CMK (cell line): ENCODE measurements at regions not wholly inside any gene's neighbourhood (a gene's known extent, or its start where the extent isn't known, plus 50 kb on each side); places are given as distances from the start of the nearest gene placed in this dataset.
"Not testable (repeated sequence)": the region's sequence is repeated elsewhere in the genome, so short reads cannot be mapped to it uniquely, and the experiment has no call there.

Source experiments
- DNase-seq: peaks from one replicate; pipeline ENCODE4 v3.0.0-alpha.2; 2010; ENCODE audit warnings: low read depth

- no peak for DNase-seq
Observed at GRCh38 chr2:2590841-2591541, 259.9 kb upstream of the MYT1L start.

DNA sequence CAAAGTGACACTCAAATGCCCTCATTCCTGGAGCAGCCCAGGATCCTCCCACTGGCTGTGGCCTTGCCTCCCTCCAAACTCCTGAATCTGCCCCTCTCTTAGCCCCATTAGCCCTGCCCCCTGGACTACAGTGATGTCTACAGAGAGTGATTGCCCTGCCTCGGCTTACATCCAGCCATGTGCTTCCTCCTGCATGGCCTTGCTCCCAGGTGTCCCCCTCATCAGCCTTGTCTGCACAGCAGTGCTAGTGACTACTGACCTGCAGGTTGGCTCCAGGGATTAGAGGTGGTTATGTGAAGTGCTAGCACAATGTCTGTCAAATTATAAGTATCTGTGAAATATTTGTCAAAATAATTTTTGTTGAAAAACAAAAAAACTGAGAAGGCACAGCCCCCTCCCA lies 259.1 kb upstream of the MYT1L start:
- DNase-seq, result no peak

- DNase-seq, result no peak
Observed at GRCh38 chr2:2588777-2589176, 257.7 kb upstream of the MYT1L start.

GRCh38 chr2:2587354-2587753 lies 256.3 kb upstream of the MYT1L start:
- DNase-seq, result no peak

DNA sequence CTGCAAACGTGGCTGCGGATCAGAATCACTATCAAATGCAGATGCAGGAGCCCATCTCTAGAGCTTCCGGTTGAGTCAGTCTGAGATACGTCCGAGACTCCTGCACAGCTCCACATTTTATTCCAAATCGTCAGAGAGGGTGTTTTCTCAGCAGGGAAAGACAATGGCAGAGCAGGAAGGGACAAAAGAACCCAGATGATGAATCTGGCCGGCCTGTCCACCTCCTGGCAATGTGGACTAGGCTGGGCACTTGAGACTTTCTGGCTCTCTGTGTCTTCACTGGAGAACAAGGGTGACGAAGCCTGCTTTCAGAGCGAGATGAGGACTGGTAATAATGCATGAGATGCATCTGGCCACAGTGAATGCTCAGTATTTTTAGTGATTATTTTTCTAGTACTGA lies 255.9 kb upstream of the MYT1L start:
- no peak for DNase-seq

DNA sequence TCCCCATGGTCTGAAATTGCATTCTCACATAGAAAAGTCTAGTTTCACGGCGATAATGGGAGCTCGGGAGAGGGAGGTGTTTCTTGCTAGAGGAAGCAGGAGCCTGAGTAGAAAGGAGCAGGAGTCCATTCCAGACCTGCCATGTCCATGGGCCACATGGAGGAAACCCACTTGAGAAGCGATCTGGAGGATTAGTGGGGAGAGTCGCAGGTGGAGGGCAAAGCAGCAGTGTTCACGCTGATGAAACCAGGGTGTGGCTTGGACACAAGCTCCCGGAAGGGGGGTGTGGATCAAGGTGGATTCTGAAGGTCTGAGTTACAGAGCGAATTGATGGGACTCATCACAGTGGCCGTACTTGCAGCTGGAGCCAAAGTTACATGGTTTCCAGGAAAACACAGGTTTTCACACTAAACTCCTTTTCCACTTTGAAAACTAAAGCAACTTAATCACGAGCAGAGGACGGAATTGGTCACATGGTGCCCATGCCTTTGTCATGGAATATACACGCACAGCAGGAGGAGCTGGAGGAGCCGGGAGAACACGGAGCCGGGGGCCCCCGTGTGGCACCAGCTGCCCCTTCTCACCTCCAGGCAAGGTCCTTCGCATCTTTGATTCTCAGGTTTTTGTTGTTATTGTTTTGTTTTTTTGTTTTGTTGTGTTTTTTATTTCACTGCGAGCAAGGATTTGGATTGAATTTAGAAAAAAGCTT lies 255.1 kb upstream of the MYT1L start:
- DNase-seq, result no peak

DNA sequence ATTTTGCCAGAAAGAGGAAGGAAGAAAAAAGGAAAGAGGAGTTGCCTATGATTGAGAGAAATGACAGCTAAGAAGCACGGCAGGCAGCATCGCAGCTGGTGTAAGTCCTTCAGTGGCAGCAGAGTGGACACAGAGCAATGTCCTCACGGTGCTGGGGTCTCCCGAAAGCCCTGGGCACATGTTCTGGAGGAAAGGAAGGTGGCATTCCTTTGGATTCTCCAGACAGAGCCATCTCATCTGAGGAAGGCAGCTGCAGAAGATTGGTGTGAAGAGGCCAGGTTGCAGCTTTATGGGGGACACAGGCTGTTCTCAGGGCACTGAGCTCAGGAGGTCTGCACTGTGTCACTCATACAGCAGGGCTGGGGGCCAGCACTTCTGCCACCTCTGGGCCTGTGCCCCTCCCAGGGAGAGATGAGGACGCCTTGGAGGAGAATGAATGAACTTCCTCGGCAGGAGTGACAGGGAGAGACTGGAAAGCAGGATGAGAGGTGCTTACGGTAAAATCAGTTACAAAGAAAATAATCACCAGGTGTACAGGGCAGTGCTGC lies 252.0 kb upstream of the MYT1L start:
- DNase-seq, result no peak

DNA sequence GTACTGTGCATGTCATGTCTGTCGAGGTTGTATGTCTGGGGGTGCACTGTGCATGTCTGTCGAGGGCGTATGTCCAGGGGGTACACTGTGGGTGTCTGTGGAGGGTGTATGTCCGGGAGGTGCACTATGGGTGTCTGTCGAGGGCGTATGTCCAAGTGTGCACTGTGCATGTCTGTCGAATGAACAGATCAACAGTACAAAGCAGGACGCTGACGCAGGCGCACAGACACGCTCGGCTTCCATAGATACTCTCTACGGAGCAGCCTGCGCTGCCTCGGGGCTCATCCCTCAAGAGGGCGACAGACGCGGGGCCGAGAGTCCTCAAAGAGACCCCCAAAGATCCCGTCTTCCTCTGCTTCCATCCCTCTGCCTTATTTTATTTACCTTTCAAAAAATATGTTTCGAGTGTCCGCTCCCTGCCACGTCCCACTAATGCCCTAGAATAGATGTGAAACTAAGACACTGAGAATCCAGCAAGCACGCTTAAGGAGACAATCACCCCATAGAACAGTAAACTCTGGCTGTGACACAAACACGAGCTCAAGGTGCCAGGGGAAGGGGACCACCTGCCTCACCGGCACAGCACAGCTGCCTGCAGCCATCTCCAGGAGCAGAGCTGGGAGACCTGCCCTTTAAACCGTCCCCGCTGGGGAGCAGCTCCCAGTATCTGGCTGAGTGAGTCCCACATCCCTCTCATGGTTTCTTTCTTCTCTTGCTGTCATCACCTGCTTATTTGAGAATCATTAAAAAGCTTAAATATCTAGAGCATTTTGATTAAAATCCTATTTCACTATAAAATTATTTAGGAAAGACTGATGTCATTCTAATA lies 250.5 kb upstream of the MYT1L start:
- no peak for DNase-seq

- DNase-seq, result not testable (repeated sequence)
Observed at GRCh38 chr2:2580841-2581240, 249.8 kb upstream of the MYT1L start.

DNA sequence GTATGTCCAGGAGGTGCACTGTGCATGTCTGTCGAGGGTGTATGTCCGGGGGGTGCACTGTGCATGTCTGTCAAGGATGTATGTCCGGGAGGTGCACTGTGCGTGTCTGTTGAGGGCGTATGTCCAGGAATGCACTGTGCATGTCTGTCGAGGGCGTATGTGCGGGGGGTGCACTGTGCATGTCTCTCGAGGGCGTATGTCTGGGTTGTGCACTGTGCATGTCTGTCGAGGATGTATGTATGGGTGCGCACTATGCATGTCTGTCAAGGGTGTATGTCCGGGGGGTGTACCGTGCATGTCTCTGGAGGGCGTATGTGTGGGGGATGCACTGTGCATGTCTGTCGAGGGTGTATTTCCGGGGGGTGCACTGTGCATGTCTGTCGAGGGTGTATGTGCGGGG lies 249.3 kb upstream of the MYT1L start:
- DNase-seq, result no peak

DNA sequence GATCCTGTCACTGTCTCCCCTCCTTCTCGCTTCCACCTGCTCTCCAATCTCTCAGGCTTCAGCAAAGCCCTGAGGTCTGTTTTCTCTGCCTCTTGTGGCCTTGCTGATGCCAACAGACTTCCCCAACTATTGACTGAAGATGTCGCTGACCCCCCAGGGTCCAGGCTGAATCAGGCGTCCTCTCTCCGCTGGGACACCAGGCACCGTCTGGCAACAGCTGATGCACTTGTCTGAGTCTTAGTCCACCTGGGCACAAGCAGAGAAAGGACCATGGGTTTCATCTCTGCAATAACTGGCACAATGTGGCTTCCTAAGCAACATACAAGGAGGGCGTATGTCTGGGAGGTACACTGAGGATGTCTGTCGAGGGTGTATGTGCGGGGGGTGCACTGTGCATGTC lies 248.7 kb upstream of the MYT1L start:
- no peak for DNase-seq

DNA sequence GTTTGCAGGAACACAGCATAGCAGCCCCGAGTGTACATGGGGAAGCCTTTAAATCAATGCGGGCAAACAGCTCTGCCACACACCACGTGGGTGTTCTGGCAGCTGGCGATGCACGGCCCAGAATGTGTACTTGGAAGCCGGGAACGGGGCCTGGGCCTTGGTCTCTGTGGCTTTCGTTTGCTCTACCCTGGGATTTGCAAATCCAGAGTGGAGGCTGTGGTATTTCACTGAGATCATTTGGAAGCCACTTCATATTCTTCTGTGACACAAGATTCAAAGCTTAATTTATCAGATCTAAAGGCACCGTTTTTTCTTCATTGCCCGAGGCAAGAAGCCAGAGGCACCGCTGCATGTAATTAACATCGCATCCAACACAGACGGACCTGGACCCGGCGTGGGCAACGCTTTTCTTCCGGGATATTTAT lies 246.3 kb upstream of the MYT1L start:
- no peak for DNase-seq

DNA sequence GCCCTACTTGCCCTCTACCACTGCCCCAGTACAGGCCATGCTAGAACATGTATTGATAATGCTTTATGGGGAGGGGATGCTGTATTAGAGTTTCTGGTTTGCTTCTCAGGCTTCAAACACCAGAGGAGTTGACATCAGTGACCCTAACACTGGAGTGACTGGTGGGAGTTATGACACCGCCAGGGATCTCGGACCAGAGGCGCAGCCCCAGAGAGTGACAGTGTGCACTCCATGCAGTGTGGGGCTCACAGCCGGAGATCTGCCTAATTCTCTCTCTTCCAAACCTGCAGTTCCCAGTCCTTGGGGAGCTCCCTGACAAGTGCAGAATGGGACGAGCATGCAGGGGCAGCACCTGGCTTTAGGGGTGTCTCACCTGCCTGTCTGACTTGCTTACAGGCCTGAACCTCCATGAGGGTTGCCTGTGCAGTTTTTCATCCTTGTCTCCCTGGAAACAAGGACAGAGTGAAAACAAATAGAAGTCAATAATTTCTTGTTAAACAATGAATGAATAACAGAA lies 244.9 kb upstream of the MYT1L start:
- DNase-seq, result no peak

DNA sequence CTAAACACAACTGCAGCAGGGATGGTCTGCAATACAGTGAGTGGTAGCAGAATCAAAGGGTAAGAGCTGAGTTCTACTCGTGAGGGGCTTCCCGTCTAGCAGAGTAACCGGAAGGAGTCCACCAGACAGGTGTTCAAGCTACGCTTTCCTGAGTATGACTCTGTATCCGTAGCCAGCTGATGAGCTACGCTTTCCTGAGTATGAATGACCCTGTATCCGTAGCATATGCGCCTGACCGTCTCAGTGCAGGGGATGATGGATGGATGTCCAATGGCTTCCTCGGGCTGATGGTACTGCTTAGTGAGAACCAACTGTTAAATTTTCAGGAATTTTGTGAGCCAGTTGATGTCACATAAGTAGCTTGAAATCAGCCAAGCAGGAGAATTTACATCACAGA lies 244.1 kb upstream of the MYT1L start:
- no peak for DNase-seq

DNA sequence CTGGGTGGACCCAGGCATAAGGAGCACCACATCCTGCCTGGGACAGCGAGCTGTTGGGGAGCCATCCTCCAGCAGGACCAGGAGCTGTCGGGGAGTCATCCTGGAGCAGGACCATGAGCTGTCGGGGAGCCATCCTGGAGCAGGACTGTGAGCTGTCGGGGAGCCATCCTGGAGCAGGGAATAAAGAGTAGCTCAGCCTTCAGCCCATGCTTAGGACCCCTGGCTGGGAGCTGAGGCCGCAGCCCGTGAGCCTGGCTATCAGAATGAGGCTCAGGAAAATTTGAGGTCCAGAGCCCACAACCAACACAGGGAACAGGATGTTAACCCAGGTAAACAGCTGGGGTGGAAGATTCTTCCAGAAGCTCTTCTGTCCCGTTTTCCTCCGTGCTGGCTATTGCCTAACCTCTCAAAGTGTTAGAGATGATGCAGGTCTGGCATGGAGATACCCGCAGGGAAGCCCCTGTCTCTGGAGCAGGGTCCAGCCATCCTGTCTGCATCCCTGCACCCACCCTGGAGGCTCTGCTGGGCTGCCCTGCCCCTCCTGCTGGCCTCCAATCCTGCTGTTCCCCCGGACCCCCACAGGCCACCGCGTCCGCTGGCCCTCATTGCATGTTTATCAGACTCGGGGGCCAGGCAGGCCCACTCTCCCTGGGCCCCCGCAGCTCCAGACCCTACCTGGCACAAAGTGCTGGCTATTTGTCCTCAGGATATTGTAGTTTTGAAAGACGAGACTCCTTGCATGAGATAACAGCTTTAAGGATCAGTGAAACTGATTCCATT lies 243.5 kb upstream of the MYT1L start:
- no peak for DNase-seq

DNA sequence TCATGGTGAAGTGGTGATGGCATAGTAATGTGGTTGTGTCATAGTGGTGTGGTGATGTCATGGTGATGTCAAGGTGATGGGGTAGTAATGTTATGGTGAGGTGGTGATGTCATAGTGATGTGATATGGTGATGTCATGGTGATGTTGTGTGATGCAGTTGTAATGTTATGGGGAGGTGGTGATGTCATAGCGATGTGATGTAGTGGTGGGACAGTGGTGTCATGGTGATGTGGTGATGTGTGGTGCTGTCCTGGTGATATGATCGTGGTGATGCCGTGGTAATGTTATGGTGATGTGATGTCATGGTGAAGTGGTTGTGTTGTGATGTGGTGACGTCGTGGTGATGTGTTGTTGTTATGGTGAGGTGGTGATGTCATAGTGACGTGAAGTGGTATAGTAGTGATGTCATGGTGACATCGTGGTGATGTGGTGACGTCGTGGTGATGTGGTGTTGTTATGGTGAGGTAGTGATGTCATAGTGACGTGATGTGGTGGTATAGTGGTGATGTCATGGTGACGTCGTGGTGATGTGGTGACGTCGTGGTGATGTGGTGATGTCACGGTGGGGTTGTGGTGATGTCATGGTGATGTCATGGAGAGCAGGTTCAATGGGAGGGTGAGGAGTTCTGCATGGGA lies 242.7 kb upstream of the MYT1L start:
- no peak for DNase-seq

DNA sequence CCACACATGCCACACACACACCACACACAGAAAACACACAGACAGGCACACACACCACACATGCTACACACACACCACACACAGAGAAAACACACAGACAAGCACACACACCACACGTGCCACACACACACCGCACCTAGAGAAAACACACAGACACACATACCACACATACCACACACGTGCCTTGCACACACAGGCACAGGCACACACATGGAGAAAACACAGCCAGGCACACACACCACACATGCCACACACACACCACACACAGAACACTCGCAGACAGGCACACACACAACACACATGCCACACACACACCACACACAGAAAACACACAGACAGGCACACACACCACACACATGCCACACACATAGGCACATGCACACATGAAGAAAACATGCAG lies 242.1 kb upstream of the MYT1L start:
- DNase-seq, result no peak

DNA sequence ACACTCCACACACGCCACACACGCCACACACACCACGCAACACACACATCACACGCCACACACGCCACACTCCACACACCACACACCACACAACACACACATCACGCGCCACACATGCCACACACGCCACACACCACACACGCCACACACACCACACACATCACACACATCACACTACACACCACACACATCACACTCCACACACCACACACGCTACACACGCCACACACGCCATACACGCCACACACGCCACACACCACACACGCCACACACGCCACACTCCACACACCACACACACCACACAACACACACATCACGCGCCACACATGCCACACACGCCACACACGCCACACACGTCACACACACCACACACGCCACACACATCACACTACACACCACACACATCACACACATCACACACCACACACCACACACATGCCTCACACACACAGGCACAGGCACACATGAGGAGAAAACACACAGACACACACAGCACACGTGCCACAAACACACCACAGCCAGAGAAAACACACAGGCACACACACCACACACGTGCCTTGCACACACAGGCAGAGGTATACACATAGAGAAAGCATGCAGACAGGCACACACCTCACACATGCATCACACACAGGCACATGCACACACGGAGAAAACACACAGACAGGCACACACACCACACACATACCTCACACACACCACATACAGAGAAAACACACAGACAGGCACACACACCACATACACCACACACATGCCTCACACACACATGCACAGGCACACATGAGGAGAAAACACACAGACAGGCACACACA lies 241.5 kb upstream of the MYT1L start:
- DNase-seq, result no peak

DNA sequence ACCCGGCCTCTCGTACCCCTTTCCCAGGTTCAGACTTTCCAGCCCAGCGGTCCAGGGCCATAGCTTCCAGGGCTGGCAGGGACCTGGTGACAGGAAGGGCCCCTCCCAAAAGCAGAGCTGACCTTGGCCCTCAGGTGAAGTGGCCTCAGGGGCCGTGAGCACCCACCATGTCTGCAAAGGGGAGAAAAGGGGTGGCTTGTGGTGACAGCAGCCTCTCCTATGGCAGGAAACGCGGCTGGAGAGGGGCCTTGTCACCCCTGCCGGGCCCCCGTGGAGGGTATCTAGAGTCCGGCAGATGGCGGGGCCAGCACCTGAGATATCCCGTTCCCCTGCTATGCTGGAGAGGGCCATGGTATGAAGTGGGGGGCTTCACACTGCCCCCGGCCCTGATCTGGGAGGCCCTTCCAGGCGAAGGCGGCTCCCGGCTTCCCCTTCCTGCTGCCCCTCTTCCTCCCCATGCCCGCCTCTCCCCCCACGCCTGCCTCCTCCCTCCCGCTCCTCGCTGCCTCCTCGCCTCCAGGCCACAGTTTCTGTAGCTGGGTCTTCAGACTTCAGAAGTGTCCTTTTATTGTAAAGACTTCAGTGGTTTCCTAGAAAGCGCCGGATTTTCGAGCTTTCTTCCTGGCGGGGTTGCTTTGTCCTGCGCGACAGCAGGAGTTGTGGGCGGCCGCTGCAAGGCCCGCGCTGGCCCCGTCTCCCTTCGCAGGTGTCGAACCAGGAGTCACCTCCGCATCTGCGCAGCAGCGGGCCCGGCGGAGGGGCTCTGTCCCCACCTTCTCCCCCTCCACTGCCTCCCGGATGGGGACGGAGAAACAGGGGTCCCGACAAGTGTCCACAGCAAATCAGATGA lies 240.5 kb upstream of the MYT1L start:
- DNase-seq, result no peak
